Superior temporal gyrus (tissue), 1 donor: ENCODE measurements at regions not wholly inside any gene's neighbourhood (a gene's known extent, or its start where the extent isn't known, plus 50 kb on each side); places are given as distances from the start of the nearest gene placed in this dataset.

Source experiments
- DNase-seq: peaks from one replicate; pipeline ENCODE4 v3.0.0-alpha.2; 2016; ENCODE audit errors: extremely low spot score

DNA sequence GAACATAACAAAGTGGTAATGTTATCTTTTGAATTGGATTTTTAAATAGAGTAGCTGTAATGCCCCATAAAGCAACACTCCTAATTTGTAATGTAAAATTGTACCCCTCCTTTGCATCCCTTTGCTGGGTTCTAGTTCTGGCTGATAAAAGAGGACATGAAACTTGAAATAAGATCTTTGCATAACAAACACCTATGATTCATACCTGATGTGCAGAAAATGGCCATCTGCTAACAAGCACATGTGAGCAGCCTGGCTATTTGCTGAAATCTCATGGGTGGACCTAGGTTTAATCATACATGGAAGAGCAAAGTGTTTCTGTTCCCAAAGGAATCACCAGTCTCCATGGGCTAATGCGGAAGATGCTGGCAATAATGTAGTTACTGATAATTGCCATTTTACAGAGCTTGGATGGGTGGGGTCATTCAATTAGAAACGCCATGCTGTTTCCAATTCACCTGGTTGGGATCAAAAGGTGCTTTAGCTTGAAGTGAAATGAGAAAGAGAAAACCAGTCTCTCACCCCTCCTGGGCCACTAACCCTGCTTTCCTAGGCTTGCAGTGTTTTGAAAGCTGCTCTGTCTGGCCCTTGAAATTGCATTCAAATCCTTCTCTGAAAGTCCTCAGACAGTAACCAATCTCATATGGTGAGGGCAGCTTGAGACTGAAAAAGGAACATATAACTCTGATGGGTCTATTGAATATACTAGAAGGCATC is 585.1 kb downstream of the TLE4 start:
- no peak for DNase-seq

- DNase-seq: no peak
Observed at GRCh38 chr9:80156262-80156661, 584.5 kb downstream of the TLE4 start.

DNA sequence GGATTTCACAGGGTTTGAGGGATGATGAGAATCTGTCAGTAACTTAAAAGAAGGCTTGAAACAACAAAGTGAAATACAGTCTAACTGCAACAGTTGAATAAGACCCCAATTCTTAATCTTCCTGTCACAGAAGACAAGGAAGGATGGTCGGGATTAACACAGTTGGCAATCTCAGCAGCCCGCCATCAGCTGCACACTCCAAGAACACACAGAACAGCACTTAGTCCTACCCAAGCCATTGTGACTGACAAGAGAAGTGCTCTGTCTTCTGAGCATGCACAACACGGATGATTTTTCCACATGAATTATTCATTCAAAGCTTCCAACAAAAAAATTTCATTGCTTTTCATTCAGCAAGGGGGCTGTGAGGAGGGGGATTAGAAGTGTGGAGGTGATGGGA is 576.1 kb downstream of the TLE4 start:
- no peak for DNase-seq

DNA sequence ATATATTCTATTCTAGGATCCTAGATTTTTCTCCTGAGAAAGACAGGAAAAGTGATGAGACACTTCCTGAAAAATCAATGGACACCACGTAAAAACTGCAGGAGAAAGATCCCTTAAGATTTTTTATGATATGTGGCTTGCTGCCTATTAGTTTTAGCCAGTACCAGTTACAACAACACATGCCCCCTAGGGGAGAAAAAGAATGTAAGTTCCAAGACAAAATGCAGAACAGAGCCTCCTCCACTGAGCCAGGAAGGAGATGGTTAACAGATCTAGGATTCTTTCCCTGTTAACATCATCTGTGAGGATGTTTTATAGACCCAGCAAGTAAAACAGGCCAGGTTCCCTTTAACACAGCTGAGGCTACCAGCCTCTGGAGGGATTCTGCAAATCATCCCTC is 574.7 kb downstream of the TLE4 start:
- DNase-seq: no peak

DNA sequence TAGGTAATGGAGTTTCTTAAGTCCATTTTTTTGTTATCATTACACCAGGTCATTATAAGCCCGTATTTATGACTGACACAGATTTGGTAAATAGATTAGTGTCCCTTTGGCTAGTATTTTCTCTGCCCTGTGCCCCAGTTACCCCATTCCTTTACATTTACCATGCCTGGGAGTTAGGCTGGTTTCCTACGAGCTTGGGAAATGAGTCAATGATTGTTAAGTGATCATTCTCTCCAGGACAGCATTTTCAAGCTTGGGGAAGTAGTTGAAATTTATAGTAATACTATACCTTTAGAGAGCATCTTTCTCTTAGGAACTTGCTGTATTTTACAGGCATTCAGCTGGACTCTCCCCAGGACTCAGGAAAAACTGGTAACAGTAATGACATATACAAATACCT is 573.1 kb downstream of the TLE4 start:
- no peak for DNase-seq

DNA sequence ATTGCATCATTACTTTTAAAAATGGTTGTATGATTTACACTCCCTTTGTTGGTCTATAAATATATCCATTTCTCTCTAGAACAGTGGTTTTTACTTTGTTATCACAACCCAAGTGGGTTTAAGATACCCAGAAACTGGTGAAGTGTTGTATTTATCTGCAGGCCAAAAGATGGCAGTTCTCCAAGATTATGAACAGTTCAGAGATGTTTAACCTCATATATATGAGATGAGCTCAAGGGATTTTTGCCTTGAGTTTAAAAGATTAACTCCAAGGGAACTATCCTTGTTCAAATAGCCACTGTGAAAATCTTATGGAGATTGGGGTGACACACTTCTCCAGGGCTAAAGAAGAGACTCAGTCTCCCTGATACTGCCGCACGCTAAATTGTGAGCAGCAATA is 572.6 kb downstream of the TLE4 start:
- DNase-seq: no peak

DNA sequence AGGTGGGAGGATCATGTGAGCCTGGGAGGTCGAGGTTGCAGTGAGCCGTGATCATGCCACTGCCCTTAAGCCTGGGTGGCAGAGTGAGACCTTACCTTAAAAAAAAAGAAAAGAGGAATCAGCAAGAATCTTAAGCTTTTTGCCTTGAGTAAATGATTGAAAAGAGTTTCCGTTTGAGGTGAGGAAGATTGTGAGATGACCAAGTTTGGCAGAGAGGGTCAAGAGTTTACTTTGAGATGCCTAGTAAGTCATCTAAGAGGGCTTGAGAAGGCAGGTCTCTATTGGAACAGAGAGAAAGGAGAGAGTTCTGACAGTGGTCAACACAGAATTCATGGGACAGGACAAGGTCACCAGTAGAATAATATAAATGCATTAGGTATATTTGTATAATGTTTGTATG is 572.1 kb downstream of the TLE4 start:
- no peak for DNase-seq

- DNase-seq: no peak
Observed at GRCh38 chr9:80134487-80134886, 562.7 kb downstream of the TLE4 start.

GRCh38 chr9:80131627-80132026 is 559.9 kb downstream of the TLE4 start:
- no peak for DNase-seq

DNA sequence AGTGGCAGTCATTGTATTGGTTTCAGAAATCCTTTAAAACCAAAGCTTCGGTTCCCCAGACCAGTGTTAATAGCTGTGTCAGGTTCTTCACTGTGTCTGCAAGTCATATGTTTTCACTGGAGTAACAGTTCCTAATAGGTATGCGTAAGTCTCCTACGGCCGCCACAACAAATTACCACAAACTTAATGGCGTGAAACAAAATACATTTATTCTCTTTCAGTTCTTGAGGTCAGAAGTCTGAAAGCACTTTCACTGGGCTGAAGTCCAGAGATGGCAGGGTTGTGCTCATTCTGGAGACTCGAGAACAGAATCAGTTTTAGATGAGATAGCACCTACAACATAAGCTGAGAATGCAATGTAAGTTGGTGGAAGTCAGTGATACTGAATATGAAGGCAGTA is 556.2 kb downstream of the TLE4 start:
- no peak for DNase-seq

GRCh38 chr9:80125731-80126264 is 554.0 kb downstream of the TLE4 start:
- no peak for DNase-seq

DNA sequence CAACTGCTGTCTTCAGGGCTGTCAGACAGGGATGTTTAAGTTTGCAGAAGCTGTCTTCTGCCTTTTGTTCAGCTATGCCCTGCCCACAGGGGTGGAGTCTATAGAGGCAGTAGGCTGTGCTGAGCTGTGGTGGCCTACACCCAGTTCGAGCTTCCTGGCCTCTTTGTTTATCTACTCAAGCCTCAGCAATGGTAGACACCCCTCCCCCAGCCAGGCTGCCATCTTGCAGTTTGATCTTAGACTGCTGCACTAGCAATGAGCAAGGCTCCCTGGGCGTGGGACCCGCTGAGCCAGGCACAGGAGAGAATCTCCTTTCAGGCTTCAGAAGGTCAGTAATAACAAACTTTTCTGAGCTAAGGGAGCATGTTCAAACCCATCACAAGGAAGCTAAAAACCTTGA is 545.3 kb downstream of the TLE4 start:
- DNase-seq: no peak

DNA sequence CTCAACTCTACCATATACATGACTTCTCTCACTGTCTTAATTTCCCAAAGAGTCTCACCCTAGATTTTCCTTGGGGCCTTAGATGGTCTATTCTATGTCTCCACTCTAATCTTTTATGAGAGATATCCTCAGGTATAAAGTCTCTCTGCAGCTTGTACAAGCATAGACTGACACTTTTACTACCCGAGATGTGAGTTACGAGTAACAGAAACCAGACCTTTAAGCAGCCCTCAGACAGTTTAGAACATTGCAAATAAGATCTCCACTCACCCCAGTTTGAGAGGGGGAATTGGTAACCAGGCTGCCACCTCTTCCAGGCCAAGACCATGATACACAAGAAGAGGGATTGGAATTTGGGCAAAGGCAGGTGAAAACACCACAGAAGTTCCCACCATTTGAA is 542.5 kb downstream of the TLE4 start:
- DNase-seq: no peak

- no peak for DNase-seq
Observed at GRCh38 chr9:80107931-80108660, 536.3 kb downstream of the TLE4 start.

- DNase-seq: no peak
Observed at GRCh38 chr9:80097476-80097875, 525.7 kb downstream of the TLE4 start.

GRCh38 chr9:80094176-80094771 is 522.5 kb downstream of the TLE4 start:
- DNase-seq: no peak

GRCh38 chr9:80093695-80094094 is 521.9 kb downstream of the TLE4 start:
- no peak for DNase-seq

DNA sequence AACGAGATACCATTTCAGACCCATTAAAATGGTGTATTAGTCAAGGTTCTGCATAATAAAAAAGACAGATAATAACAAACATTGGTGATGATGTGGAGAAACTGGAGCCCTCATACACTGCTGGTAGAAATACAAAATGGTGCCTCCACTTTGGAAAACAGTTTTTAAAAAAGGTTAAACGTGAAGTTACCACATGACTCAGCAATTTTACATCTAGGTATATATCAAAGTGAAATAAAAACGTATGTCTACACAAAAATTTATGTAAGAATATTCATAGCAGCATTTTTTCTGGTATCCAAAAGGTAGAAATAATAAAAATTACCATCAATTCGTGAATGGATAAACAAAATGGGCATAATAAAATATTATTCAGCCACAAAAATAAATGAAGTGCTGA is 519.8 kb downstream of the TLE4 start:
- no peak for DNase-seq

- DNase-seq: no peak
Observed at GRCh38 chr9:80090317-80090716, 518.6 kb downstream of the TLE4 start.

DNA sequence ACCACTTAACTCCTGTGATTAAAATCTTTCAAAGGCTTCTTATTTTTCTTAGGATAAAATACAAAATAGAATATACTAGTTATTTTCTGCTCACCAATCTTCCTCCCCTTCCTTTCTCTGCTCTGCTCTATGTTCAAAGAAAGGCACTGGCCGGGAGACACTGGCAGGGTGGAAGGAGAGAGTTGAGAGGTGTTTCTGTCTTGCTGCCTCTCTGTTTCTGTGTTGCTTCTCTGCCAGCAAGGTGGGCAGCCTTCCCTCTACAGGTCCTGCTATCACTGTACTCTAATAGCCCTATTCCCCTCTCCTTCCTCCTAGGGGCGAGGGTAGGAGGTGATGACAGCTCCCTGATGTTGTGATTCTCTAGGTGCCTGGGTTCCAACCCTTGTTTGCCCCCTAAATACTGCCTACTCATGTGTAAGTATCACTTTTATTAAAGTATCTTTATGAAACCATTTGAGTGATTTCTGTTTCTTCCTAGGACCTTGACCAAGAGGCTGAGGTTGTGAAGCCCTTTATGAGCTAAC is 515.1 kb downstream of the TLE4 start:
- no peak for DNase-seq

DNA sequence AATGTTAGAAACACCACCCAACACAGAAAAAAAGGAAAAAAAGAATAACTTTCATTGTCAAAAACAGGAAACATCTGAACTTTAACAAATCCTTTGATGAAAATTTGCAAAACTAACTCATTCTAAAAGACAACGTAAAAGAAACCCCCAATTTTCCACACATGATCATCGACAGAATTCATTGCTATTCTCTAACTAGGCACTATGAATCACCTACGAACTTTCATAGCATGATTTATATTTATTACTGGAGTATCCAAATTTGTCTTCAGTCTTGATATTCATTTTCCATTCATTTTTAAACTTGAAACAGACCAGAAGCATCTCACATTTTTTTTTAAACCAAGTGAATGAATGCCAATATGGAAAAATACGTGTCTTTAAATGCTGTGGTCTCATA is 514.6 kb downstream of the TLE4 start:
- DNase-seq: no peak

- DNase-seq: no peak
Observed at GRCh38 chr9:80085668-80086067, 513.9 kb downstream of the TLE4 start.

- no peak for DNase-seq
Observed at GRCh38 chr9:80082213-80082612, 510.4 kb downstream of the TLE4 start.
